Fibroblast of gingiva (primary cell): ENCODE measurements at regions not wholly inside any gene's neighbourhood (a gene's known extent, or its start where the extent isn't known, plus 50 kb on each side); places are given as distances from the start of the nearest gene placed in this dataset.
"Not testable (repeated sequence)": the region's sequence is repeated elsewhere in the genome, so short reads cannot be mapped to it uniquely, and the experiment has no call there.

ENCODE experiments used
- DNase-seq: peaks from one replicate; pipeline ENCODE4 v3.0.0-alpha.2; 2011; ENCODE audit warnings: low read depth

- DNase-seq, result not testable (repeated sequence)
Measured at GRCh38 chr6:115414916-115415315, 645.8 kb downstream of the FRK start.

- no peak for DNase-seq
Measured at GRCh38 chr6:115411756-115412155, 648.9 kb downstream of the FRK start.

DNA sequence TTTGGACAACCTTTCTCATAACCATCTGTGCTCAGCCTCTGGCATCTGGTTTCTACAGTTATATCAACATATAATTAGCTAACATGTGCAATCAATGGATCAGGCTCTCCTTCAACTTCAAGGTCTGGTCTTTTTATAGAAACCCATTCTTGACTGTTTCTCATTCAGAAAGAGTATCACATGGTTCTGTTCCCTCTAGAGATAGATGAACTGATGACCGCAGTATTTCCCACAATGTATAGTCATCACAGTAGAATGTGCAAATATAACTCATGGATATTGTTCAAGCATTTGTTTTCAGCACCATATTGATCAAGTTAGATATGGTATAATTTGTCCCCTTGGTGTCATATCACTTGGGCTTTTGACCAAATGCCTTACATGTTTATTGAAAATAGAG lies 656.2 kb downstream of the FRK start:
- no peak for DNase-seq

DNA sequence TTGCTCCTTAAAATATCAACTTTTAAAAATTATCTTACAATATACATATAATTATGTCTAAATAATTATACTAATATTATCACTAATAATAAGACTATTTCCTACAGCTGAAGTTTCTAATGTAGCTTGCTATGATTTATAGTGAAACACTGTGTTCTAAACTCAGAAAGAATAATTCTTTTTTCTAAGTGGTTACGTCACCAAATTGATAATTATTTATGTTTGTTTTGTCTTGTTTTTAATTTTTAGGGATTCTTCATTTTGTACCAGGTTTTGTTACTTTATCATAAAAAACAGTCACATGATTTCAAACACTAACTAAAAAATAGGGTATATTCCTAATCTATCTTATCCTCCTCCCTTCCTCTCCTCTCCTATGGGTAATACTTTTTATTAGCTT lies 662.1 kb downstream of the FRK start:
- no peak for DNase-seq

GRCh38 chr6:115396112-115396906 lies 664.4 kb downstream of the FRK start:
- DNase-seq, result no peak

DNA sequence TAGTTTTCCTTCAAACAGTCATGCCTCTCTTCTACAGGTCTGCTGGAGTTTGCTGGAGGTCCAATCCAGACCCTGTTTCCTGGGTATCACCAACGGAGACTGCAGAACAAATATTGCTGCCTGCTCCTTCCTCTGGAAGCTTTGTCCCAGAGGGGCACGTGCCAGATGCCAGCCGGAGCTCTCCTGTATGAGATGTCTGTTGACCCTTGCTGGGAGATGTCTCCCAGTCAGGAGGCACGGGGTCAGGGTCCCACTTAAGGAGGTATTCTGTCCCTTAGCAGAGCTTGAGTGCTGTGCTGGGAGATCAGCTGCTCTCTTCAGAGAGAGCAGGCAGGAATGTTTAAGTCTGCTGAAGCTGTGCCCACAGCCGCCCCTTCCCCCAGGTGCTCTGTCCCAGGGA lies 666.9 kb downstream of the FRK start:
- no peak for DNase-seq

DNA sequence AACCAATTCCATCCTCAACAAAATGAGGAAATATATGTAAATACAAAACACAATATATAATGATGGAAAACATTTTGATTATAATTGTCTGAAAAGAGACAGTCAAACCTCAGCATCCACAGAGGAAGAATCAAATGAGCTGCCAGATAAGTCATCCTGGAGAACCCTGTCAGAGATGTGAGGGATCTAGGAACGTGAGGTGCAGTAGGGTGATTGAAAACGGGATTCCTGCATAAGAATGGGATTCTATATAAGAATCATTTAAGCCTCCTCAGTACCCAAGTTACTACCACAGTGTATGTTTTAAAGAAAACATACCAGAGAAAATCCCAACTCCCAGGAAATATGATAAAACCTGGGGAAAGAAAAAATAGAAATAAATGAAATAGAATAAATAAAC lies 690.5 kb downstream of the FRK start:
- no peak for DNase-seq

DNA sequence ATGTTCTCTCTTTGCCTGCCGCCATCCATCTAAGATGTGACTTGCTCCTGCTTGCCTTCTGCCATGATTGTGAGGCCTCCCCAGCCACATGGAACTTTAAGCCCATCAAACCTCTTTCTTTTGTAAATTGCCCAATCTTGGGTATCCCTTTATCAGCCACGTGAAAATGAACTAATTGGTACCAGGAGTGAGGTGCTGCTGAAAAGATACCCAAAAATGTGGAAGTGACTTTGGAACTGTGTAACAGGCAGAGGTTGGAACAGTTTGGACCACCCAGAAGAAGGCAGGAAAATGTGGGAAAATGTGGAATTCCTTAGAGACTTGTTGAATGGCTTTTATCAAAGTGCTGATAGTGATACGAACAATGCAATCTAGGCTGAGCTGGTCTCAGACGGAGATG lies 694.9 kb downstream of the FRK start:
- DNase-seq, result no peak

DNA sequence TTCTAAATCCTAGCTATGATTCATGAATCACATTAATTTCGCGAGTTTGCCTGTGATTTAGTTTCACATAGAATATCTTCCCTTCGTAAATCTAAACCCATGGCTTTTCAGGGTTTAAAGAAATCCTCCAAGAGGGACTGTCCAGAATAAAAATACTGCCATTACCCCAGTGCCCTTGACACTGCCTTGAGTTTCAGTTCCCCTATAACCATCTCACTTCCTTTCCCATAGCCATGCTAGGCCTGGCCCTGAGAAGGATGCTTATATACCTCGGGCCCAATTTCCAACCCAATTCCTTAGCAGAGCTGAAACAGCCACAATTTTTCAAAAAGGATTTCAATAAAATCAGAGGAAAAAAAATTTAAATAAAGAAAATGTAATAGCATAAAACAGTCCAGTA lies 697.3 kb downstream of the FRK start:
- no peak for DNase-seq

DNA sequence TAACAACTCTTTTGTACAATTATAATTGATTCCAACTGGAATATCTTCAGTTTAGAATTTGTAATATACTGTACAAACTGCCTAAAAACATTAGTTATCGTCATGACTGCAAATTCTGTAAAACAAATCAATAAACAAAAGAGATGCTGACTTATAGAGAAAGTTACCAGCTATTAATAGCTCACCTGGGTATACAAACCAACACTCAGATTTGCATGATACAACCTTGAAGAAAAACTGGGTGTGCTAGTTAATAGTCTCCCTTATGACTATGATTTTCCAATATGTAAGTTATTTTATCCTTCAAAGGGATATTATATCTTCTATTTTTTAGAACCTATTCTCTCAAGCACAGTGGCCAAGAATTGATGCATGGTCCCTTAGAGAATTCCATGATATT lies 698.5 kb downstream of the FRK start:
- DNase-seq, result no peak

DNA sequence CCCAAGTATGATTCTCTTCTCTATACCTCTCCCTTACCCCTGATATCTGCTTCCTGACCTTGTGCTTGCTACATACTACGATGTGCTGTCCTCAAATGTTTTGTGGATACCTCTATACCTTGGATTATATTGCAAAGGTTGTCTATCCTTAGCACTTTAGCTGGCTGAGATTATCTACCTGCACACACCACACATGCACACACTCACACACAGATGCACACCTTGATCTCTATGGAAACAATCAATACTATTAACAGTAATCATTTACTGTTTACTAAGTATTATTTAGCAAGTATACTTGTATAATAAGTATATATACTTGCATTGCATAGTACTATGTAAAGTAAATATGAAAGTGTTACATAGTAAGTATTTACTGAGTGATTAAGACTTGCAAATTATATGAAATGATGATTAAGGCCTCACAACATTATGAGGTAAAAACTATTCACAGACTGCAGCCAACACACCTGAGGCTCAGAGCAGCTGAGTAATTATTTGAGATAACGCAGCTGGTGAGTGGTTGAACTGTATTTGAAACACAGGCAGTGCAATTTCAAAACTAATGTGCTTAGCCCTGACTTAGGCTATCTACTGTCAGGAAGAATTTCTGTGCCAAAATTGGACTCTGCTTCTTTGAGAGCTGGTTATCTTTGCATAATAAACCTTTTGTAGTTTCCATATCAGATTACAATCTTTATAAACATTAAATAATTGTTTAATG lies 699.9 kb downstream of the FRK start:
- no peak for DNase-seq

DNA sequence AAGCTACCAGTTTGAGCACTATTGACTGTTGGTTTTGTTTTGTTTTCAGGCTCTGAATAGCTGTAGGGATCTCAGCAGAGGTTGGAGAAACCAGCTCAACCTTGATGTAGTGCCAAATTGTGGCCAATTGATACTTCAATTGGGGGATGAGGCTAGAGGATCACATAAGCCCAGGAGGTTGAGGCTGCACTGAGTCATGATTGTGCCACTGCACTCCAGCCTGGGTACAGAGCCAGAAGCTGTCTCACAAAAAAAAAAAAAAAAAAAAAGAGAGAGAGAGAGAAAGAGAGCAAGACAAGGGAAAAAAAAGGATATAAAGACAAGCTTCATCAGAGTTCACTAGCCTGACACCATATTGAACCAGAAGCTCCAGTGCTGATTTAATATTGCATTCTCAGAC lies 702.1 kb downstream of the FRK start:
- no peak for DNase-seq

DNA sequence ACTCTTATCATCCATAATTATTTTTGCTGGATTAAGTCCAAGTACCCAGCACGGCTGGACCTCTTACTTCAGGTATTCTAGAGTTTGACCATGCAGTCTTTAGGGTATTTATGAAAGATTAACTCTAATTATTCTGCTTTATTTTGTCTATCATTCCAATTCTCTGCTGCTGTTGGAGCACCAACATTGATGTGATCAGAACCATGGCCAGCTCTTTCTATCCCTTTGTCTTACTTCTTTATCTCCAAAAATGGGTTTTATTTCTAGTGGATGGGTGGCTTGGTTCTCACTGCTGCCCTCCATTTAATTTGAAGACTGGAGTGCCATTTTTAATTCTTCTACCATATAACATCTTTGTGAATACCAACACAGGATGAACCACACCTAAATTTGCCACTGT lies 704.3 kb downstream of the FRK start:
- no peak for DNase-seq

- no peak for DNase-seq
Measured at GRCh38 chr6:115323001-115323400, 737.7 kb downstream of the FRK start.

GRCh38 chr6:115319823-115320222 lies 740.9 kb downstream of the FRK start:
- no peak for DNase-seq

GRCh38 chr6:115310156-115310555 lies 750.5 kb downstream of the FRK start:
- no peak for DNase-seq

DNA sequence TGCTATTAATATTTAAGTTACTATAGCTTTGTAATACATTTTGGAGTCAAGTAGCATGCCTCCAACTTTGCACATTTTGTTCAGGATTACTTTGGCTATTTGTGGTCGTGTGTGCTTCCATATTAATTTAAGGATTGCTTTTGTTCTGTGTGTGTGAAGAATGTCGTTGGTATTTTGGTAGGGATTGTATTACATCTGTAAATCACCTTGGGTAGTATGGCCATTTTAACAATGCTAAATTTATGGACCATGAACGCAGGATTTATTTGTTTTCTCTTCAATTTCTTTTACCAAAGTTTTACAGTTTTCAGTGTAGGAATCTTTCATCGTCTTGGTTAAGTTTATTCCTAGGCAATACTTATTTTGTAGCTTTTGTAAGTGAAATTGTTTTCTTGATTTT lies 758.0 kb downstream of the FRK start:
- DNase-seq, result no peak

- DNase-seq, result no peak
Measured at GRCh38 chr6:115287467-115287866, 773.2 kb downstream of the FRK start.

DNA sequence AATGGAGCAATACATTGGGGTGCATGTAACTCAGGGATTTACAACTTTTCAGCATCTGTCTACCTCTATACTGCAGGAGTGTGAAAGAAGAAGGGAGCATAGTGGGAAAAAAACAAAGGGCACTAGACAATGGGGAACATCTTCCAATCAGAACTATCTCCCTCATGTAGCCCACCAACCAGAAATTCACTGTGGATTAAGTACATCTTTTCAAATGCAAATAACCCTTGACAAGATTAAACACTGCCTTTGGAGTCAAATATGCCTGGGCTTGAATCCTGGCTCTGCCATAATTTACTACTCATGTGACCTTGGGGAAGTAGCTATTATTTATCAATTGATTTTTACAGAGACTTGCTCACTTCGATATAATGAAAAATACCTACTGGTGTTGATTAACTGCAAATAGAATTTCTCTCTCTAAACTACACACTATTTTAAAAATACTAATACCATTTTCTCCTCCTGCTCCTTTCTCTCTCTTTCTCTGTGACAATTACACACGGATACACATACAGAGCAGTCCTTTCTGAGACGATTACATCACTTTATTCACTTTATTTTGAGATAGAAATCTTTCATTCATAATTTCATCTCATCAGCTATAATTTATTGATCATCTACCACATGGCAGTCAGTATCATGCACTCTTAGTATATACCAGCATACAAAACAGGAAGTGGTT lies 783.7 kb downstream of the FRK start:
- no peak for DNase-seq

GRCh38 chr6:115272311-115272710 lies 788.4 kb downstream of the FRK start:
- DNase-seq, result no peak

- DNase-seq, result no peak
Measured at GRCh38 chr6:115271434-115271833, 789.3 kb downstream of the FRK start.

GRCh38 chr6:115270953-115271352 lies 789.7 kb downstream of the FRK start:
- DNase-seq, result no peak

DNA sequence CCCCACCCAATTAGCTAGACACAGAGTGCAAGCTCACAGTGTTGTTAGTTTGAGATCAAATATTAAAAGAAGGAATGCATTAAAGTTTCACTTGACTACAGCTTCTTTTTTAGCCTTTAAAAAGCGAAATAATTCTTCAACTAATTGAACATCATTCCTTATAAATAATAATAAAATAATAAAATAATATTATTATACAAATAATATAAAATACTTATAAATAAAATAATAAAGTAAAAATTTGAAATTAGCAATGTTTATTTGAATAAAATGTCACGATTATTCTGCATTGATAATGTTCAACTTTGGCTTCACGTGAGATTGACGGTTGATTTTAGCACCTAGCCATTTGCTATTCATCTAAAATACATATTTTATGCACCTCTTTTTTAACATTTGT lies 819.3 kb downstream of the FRK start:
- no peak for DNase-seq
